Suprapubic skin (tissue), 4 donors: ENCODE measurements at regions not wholly inside any gene's neighbourhood (a gene's known extent, or its start where the extent isn't known, plus 50 kb on each side); places are given as distances from the start of the nearest gene placed in this dataset.
"Not testable (repeated sequence)": the region's sequence is repeated elsewhere in the genome, so short reads cannot be mapped to it uniquely, and the experiment has no call there.

ENCODE experiments used
- CTCF ChIP-seq, 2 donors: fragments of 200-600 bp in 1 of 2; fragments of 450-650 bp in 1 of 2; sonication (generic) in 1 of 2; IDR thresholded peaks; one replicate each; pipeline ENCODE4 v1.5.1; 2016 to 2019; ENCODE audit warnings: antibody characterized with exemption in 2 of 2, mild to moderate bottlenecking in 1 of 2, moderate library complexity in 1 of 2
- EP300 ChIP-seq: sonication (generic); formaldehyde crosslinking; IDR thresholded peaks from one replicate; pipeline ENCODE4 v1.6.1; 2017; ENCODE audit warnings: antibody characterized with exemption
- POLR2A ChIP-seq, 2 donors: fragments of 450-650 bp; IDR thresholded peaks; one replicate each; pipeline ENCODE4 v1.6.1; 2017; ENCODE audit warnings: antibody characterized with exemption in 2 of 2, mild to moderate bottlenecking in 2 of 2, moderate library complexity in 2 of 2
- POLR2AphosphoS5 ChIP-seq, 3 donors: sonication (generic); formaldehyde crosslinking; IDR thresholded peaks; one replicate each; pipeline ENCODE4 v1.6.1; 2017; ENCODE audit warnings: antibody characterized with exemption in 3 of 3

- TF ChIP-seq POLR2A (IDR thresholded peaks at IDR 0.05); CTCF (IDR thresholded peaks at IDR 0.05); POLR2AphosphoS5 (IDR thresholded peaks at IDR 0.05); EP300: not testable (repeated sequence)
Measured at GRCh38 chr5:67627079-67627478, 430.5 kb upstream of the CD180 start.
